ENCODE measurements at regions not wholly inside any gene's neighbourhood (a gene's known extent, or its start where the extent isn't known, plus 50 kb on each side); places are given as distances from the start of the nearest gene placed in this dataset.
A peak's percentile ranks its signal among the peaks of the same experiment; 100 is the strongest.

DNA sequence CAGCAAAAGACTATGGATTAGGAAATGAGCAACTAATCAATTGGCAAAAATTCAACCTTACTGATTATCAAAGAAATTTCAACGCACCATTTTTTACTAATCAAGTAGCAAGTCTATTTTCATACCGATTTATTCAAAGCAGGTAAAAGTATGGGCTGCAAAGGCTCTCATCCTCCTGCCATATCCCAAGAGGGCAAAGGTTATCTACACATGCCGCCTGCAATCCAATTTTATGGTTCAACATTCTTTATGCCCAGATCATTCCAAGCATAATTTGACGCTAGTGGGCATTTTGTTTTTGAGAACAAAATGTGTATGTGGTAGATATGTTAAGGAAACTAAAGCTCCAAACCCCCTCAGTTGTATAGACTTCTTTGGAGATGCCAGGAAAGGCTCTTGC is 270.6 kb downstream of the MAF start (continued):
- no peak for TF ChIP-seq ZNF639 (CRISPR knock-in tag; conservative IDR thresholded peaks at IDR 0.05 in 1 of 2, IDR thresholded peaks at IDR 0.05 in 1 of 2)
- TF ChIP-seq YY1 (IDR thresholded peaks at IDR 0.05; ENCODE audit: borderline replicate concordance in 1 of 3, control insufficient read depth in 1 of 3, extremely low read depth in 1 of 3, insufficient read depth in 3 of 3, insufficient read length in 1 of 3, insufficient replicate concordance in 2 of 3, low read depth in 1 of 3, low read length in 2 of 3): no peak
- TF ChIP-seq KLF1 (tag; IDR thresholded peaks at IDR 0.05): no peak
- no peak for TF ChIP-seq SMAD3 (CRISPR knock-in tag; conservative IDR thresholded peaks at IDR 0.05)
- TF ChIP-seq HLTF (IDR thresholded peaks at IDR 0.05): no peak
- no peak for TF ChIP-seq ZKSCAN3 (CRISPR knock-in tag; IDR thresholded peaks at IDR 0.05)

DNA sequence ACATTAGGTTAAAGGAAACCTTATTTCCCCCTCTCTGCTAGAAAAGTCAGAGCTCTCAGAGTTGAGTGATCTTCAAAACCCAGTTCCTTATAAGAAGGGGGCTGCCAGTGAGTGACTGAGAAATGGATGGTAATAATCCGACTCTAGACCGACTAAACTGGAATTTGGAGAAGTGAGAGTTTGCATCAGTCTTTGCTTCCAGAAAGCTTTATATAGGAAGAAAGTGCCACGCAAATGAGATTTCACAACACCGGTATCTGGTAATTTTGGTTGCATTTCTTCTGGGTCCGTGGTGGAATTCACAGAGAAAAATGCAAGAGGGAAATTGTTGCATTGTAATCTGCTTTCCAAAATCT is 271.4 kb downstream of the MAF start:
- no peak overlapping the region for H3K4me2 ChIP-seq (ENCODE audit: insufficient read depth, low read length)
- H3K4me3 ChIP-seq: no peak overlapping the region
- H4K20me1 ChIP-seq (replicated peaks; ENCODE audit: control insufficient read depth, insufficient read depth, low read length): no peaks in the 10 kb centered on the region; the same call in 1 of the 2 replicates
- TF ChIP-seq CEBPB (tag; IDR thresholded peaks at IDR 0.05) (peak; percentile 32; the same call in 1 of the 2 replicates), DMBX1 (CRISPR knock-in tag; IDR thresholded peaks at IDR 0.05; ENCODE audit: borderline replicate concordance) (no peak)
- TF ChIP-seq, protein P1, sequence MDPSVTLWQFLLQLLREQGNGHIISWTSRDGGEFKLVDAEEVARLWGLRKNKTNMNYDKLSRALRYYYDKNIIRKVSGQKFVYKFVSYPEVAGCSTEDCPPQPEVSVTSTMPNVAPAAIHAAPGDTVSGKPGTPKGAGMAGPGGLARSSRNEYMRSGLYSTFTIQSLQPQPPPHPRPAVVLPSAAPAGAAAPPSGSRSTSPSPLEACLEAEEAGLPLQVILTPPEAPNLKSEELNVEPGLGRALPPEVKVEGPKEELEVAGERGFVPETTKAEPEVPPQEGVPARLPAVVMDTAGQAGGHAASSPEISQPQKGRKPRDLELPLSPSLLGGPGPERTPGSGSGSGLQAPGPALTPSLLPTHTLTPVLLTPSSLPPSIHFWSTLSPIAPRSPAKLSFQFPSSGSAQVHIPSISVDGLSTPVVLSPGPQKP (CRISPR knock-in tag; IDR thresholded peaks at IDR 0.05): no peak
- TF ChIP-seq, protein P2, sequence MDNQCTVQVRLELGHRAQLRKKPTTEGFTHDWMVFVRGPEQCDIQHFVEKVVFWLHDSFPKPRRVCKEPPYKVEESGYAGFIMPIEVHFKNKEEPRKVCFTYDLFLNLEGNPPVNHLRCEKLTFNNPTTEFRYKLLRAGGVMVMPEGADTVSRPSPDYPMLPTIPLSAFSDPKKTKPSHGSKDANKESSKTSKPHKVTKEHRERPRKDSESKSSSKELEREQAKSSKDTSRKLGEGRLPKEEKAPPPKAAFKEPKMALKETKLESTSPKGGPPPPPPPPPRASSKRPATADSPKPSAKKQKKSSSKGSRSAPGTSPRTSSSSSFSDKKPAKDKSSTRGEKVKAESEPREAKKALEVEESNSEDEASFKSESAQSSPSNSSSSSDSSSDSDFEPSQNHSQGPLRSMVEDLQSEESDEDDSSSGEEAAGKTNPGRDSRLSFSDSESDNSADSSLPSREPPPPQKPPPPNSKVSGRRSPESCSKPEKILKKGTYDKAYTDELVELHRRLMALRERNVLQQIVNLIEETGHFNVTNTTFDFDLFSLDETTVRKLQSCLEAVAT (IDR thresholded peaks at IDR 0.05): no peak
- no peak for DNase-seq (ENCODE audit: extremely low read depth in 1 of 4, low spot score in 3 of 4)
- no peaks in the 10 kb centered on the region for H3K79me2 ChIP-seq (ENCODE audit: control insufficient read depth, insufficient read depth, low read length)
- H2AFZ ChIP-seq (ENCODE audit: low read depth, low read length): no peak overlapping the region
- WGBS (ENCODE audit: insufficient coverage, low coverage, missing lambda C conversion rate): 3% methylated on average over 5 of the region's 5 CpGs
- BruUV-seq (replicated peaks): no TSS peak
- no peak for FAIRE-seq
- no peak overlapping the region for H3K9ac ChIP-seq (ENCODE audit: insufficient read depth in 1 of 2, low read depth in 2 of 2, low read length in 2 of 2)
- H3K9me3 ChIP-seq (replicated peaks; ENCODE audit: control insufficient read depth, insufficient read depth, low read depth, low read length): no peaks in the 10 kb centered on the region
- H3K9me1 ChIP-seq (ENCODE audit: control insufficient read depth, insufficient read depth, low read length): no peaks in the 10 kb centered on the region
- no peak overlapping the region for H3K27ac ChIP-seq (ENCODE audit: extremely low read depth, low read depth, low read length)
- H3K36me3 ChIP-seq (ENCODE audit: control insufficient read depth, insufficient read depth, low read length): no peaks in the 10 kb centered on the region
- intact Hi-C loops (cut with micrococcal nuclease) (no loop called here), in situ Hi-C loops (cut with MboI) (no loop called here)
- POLR2A ChIA-PET: interaction anchor here (0.6 kb wide), 1 partner anchor 18 kb away, joined by 3 read pairs; no protein-coding TSS in a partner anchor
- CTCF ChIA-PET (ENCODE audit: low intra/inter-chr PET ratio): no interaction called here
- no peaks in the 10 kb centered on the region for H3K4me1 ChIP-seq (replicated peaks in 1 of 2; ENCODE audit: control insufficient read depth in 2 of 2, insufficient read depth in 2 of 2, low read length in 2 of 2)
- ATAC-seq: no peak
- peaks cover 17 to 18% of the 10 kb centered on the region in 2 experiments for H3K27me3 ChIP-seq (ENCODE audit: control insufficient read depth in 2 of 2, insufficient read depth in 2 of 2, low read length in 2 of 2)
